GM23248 (cell line): ENCODE measurements at regions not wholly inside any gene's neighbourhood (a gene's known extent, or its start where the extent isn't known, plus 50 kb on each side); places are given as distances from the start of the nearest gene placed in this dataset.

Source experiments
- EZH2 ChIP-seq: fragments of 200-600 bp; sonication (generic); IDR thresholded peaks from 2 replicates; pipeline ENCODE4 v1.6.1; 2018; ENCODE audit warnings: antibody characterized with exemption, mild to moderate bottlenecking; ENCODE audit not compliant: insufficient read depth, poor library complexity, severe bottlenecking
- EZH2phosphoT487 ChIP-seq: fragments of 200-600 bp; sonication (generic); IDR thresholded peaks from 2 replicates; pipeline ENCODE4 v1.6.1; 2018; ENCODE audit warnings: antibody characterized with exemption, moderate library complexity, mild to moderate bottlenecking, low read depth; ENCODE audit not compliant: insufficient read depth

GRCh38 chr18:41674506-41674905 is 280.5 kb upstream of the PIK3C3 start:
- no peak for TF ChIP-seq EZH2
- TF ChIP-seq EZH2phosphoT487 = no peak
